ENCODE measurements at regions not wholly inside any gene's neighbourhood (a gene's known extent, or its start where the extent isn't known, plus 50 kb on each side); places are given as distances from the start of the nearest gene placed in this dataset.

DNA sequence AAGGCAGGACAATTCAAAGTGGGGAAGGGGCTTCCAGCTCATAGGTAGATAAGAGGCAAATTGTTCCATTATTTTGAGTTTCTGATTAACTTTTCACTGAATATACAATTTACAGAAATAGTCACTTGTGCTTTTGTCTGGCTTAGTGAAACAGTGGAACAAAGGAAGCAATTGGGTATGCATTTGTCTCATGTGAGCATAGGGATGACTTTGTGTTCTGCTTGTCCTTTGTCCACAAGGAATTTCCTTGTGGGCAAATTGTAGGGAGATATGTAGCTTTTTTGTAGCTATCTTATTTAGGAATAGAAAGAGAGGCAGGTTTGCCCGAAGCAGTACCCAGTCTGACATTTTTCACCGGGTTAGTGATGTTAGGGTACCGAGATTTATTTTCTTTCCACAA lies 1224.8 kb downstream of the SLITRK1 start:
- no peak for TF ChIP-seq EZH2phosphoT487 (IDR thresholded peaks at IDR 0.05; ENCODE audit: borderline replicate concordance, low read length)
- TF ChIP-seq, protein P1, sequence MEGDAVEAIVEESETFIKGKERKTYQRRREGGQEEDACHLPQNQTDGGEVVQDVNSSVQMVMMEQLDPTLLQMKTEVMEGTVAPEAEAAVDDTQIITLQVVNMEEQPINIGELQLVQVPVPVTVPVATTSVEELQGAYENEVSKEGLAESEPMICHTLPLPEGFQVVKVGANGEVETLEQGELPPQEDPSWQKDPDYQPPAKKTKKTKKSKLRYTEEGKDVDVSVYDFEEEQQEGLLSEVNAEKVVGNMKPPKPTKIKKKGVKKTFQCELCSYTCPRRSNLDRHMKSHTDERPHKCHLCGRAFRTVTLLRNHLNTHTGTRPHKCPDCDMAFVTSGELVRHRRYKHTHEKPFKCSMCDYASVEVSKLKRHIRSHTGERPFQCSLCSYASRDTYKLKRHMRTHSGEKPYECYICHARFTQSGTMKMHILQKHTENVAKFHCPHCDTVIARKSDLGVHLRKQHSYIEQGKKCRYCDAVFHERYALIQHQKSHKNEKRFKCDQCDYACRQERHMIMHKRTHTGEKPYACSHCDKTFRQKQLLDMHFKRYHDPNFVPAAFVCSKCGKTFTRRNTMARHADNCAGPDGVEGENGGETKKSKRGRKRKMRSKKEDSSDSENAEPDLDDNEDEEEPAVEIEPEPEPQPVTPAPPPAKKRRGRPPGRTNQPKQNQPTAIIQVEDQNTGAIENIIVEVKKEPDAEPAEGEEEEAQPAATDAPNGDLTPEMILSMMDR (conservative IDR thresholded peaks at IDR 0.05; ENCODE audit: low read depth, low read length), result no peak
